Mammary epithelial cell (primary cell): ENCODE measurements at regions not wholly inside any gene's neighbourhood (a gene's known extent, or its start where the extent isn't known, plus 50 kb on each side); places are given as distances from the start of the nearest gene placed in this dataset.

ENCODE experiments used
- EZH2 ChIP-seq: IDR thresholded peaks from 2 replicates; pipeline ENCODE4 v1.6.1; 2012; ENCODE audit warnings: low read length, inconsistent platforms, borderline replicate concordance
- TF ChIP-seq, protein P1 (sequence below), 2 donors: IDR thresholded peaks in 1 of 2; conservative IDR thresholded peaks in 1 of 2; 2 replicates each; pipeline ENCODE4 v1.5.1; 2011 to 2012; ENCODE audit warnings: inconsistent platforms in 2 of 2, low read length in 2 of 2, mild to moderate bottlenecking in 2 of 2, control low read depth in 1 of 2, low read depth in 1 of 2; ENCODE audit not compliant: insufficient read depth in 1 of 2; ENCODE audit errors: extremely low read depth in 1 of 2

DNA sequence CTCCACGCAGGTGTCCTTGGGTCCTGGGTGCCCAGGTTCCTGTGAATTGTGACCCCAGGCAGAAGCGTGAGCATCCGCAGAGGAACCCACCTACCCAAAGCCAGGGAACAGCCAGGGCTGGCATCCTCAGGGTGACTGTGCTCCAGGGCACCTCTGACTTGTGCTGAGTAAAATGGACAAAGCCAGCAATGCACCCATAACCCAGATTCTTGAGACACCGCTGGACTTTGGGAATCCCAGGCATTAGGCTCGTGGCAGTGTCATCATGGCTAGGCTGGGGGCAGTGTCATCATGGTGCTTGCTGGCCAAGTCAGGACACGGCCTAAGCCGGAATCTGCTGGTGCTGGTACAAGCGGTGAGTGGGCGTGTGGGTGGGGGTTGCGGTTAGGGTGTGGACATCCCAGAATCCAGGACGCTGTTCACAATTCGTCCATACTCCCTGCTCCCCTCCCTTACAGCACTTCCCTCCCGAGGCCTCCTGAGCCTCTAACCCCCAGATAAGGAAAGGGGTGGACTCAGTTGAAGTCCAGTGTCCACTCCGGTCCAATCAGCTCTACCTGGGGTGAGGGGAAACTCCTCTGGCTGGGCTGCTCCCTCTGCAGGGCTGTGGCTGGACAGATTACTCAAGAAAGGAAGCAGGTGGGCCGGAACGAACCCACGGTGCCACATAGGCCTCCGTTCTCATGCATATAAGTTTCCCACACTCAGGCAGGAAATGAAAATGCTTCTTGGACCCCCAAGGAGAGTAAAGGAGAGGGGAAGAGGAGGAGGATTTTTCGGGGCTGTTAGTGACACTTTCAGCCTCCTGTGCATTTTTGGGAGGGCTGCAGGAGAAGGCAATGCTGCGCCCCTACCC is 138.9 kb downstream of the SEC14L1 start:
- TF ChIP-seq, protein P1, sequence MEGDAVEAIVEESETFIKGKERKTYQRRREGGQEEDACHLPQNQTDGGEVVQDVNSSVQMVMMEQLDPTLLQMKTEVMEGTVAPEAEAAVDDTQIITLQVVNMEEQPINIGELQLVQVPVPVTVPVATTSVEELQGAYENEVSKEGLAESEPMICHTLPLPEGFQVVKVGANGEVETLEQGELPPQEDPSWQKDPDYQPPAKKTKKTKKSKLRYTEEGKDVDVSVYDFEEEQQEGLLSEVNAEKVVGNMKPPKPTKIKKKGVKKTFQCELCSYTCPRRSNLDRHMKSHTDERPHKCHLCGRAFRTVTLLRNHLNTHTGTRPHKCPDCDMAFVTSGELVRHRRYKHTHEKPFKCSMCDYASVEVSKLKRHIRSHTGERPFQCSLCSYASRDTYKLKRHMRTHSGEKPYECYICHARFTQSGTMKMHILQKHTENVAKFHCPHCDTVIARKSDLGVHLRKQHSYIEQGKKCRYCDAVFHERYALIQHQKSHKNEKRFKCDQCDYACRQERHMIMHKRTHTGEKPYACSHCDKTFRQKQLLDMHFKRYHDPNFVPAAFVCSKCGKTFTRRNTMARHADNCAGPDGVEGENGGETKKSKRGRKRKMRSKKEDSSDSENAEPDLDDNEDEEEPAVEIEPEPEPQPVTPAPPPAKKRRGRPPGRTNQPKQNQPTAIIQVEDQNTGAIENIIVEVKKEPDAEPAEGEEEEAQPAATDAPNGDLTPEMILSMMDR (conservative IDR thresholded peaks at IDR 0.05 in 1 of 2, IDR thresholded peaks at IDR 0.05 in 1 of 2; ENCODE audit: extremely low read depth in 1 of 2, insufficient read depth in 1 of 2, low read depth in 1 of 2, low read length in 2 of 2): peak in 1 of 2 donors; percentile 34
- TF ChIP-seq EZH2: no peak
